Neuronal stem cell (in vitro differentiated cells): ENCODE measurements at regions not wholly inside any gene's neighbourhood (a gene's known extent, or its start where the extent isn't known, plus 50 kb on each side); places are given as distances from the start of the nearest gene placed in this dataset.

Experiments used
- DNase-seq: peaks from one replicate; pipeline ENCODE4 v3.0.0-alpha.2; 2013; ENCODE audit warnings: low spot score
- H2AFZ ChIP-seq: one replicate; pipeline ENCODE4 v1.6.1; 2013; ENCODE audit warnings: mild to moderate bottlenecking, low read length, inconsistent platforms
- H2AK5ac ChIP-seq: 2 replicates; pipeline ENCODE4 v1.6.1; 2013; ENCODE audit warnings: low read depth, mild to moderate bottlenecking, inconsistent platforms, low read length, moderate library complexity, mixed read lengths
- H2BK120ac ChIP-seq: 2 replicates; pipeline ENCODE4 v1.6.1; 2013; ENCODE audit warnings: low read depth, mild to moderate bottlenecking, inconsistent platforms, low read length, moderate library complexity, mixed read lengths
- H2BK12ac ChIP-seq: one replicate; pipeline ENCODE4 v1.6.1; 2013; ENCODE audit warnings: low read length, inconsistent platforms
- H2BK15ac ChIP-seq: 2 replicates; pipeline ENCODE4 v1.6.1; 2013; ENCODE audit warnings: mild to moderate bottlenecking, low read length, inconsistent platforms, mixed read lengths
- H2BK5ac ChIP-seq: one replicate; pipeline ENCODE4 v1.6.1; 2013; ENCODE audit warnings: inconsistent platforms, mild to moderate bottlenecking, low read length, moderate library complexity
- H3K14ac ChIP-seq: one replicate; pipeline ENCODE4 v1.6.1; 2013; ENCODE audit warnings: low read length, inconsistent platforms
- H3K18ac ChIP-seq: 2 replicates; pipeline ENCODE4 v1.6.1; 2013; ENCODE audit warnings: low read length, inconsistent platforms
- H3K23ac ChIP-seq: 2 replicates; pipeline ENCODE4 v1.6.1; 2013; ENCODE audit warnings: low read depth, mild to moderate bottlenecking, mixed read lengths, low read length, inconsistent platforms; ENCODE audit not compliant: poor library complexity
- H3K27ac ChIP-seq: replicated peaks from 3 replicates; pipeline ENCODE4 v1.5.1; 2013; ENCODE audit warnings: low read length, inconsistent platforms
- H3K27me3 ChIP-seq, 3 experiments: 2 replicates each; pipeline ENCODE4 v1.6.1; 2013; ENCODE audit warnings: low read length in 3 of 3, mild to moderate bottlenecking in 2 of 3, inconsistent platforms in 1 of 3, low read depth in 1 of 3, mixed read lengths in 1 of 3, moderate library complexity in 1 of 3; ENCODE audit not compliant: control insufficient read depth in 3 of 3, insufficient read depth in 3 of 3
- H3K36me3 ChIP-seq, 2 donors: replicated peaks in 1 of 2; 2 replicates each; pipeline ENCODE4 v1.6.1; 2013; ENCODE audit warnings: low read length in 2 of 2; ENCODE audit not compliant: control insufficient read depth in 2 of 2, insufficient read depth in 2 of 2
- H3K4ac ChIP-seq: 2 replicates; pipeline ENCODE4 v1.6.1; 2013; ENCODE audit warnings: inconsistent platforms, mild to moderate bottlenecking, low read length, moderate library complexity
- H3K4me1 ChIP-seq, 2 donors: 1 replicate in 1 of 2; 2 replicates in 1 of 2; pipeline ENCODE4 v1.6.1; 2013; ENCODE audit warnings: low read length in 2 of 2, low read depth in 1 of 2; ENCODE audit not compliant: control insufficient read depth in 2 of 2, insufficient read depth in 1 of 2
- H3K4me2 ChIP-seq: one replicate; pipeline ENCODE4 v1.6.1; 2013; ENCODE audit warnings: mild to moderate bottlenecking, low read length, inconsistent platforms; ENCODE audit not compliant: insufficient read depth, poor library complexity, severe bottlenecking
- H3K4me3 ChIP-seq, 2 donors: 2 replicates each; pipeline ENCODE4 v1.5.1; 2013; ENCODE audit warnings: low read length in 2 of 2, mild to moderate bottlenecking in 2 of 2, inconsistent platforms in 1 of 2, moderate library complexity in 1 of 2
- H3K79me1 ChIP-seq: one replicate; pipeline ENCODE4 v1.6.1; 2013; ENCODE audit warnings: low read depth, mild to moderate bottlenecking, inconsistent platforms, low read length, moderate library complexity
- H3K9ac ChIP-seq: one replicate; pipeline ENCODE4 v1.6.1; 2013; ENCODE audit warnings: mild to moderate bottlenecking, low read depth, low read length, inconsistent platforms; ENCODE audit not compliant: poor library complexity
- H3K9me3 ChIP-seq, 2 donors: replicated peaks in 1 of 2; 2 replicates each; pipeline versions ENCODE3 to v1.6.1; 2013; ENCODE audit warnings: low read length in 2 of 2, mild to moderate bottlenecking in 2 of 2, inconsistent platforms in 1 of 2, low read depth in 1 of 2, mixed read lengths in 1 of 2, moderate library complexity in 1 of 2; ENCODE audit not compliant: control insufficient read depth in 2 of 2, insufficient read depth in 1 of 2
- H4K8ac ChIP-seq: one replicate; pipeline ENCODE4 v1.6.1; 2013; ENCODE audit warnings: low read depth, mild to moderate bottlenecking, inconsistent platforms, low read length, moderate library complexity
- H4K91ac ChIP-seq: one replicate; pipeline ENCODE4 v1.6.1; 2013; ENCODE audit warnings: low read length, low read depth, mild to moderate bottlenecking, inconsistent platforms; ENCODE audit not compliant: poor library complexity
- WGBS, 2 donors: extraction: QIAGEN DNeasy Blood & Tissue Kit; methylation state at CpG; one replicate each; pipeline ENCODE4 v1.1.7; 2013; ENCODE audit warnings: missing lambda C conversion rate in 2 of 2, mixed read lengths in 1 of 2; ENCODE audit not compliant: insufficient read length in 2 of 2, insufficient replicate concordance in 1 of 2; ENCODE audit errors: extremely low coverage in 2 of 2; 5-methylcytosine and 5-hydroxymethylcytosine counted together

GRCh38 chr2:17429130-17429529 is 89.1 kb downstream of the RAD51AP2 start:
- Histone ChIP-seq H3K23ac (no peak overlapping the region), H2BK120ac (no peak overlapping the region), H4K91ac (no peak overlapping the region), H3K9ac (no peak overlapping the region), H3K79me1 (no peaks in the 10 kb centered on the region), H3K4me3 (no peak overlapping the region), H3K18ac (no peak overlapping the region), H2BK15ac (no peak overlapping the region), H2AK5ac (no peak overlapping the region), H4K8ac (no peak overlapping the region), H3K4me2 (no peak overlapping the region), H3K9me3 (no peaks in the 10 kb centered on the region), H3K4ac (no peak overlapping the region), H2BK5ac (no peak overlapping the region), H3K27ac (no peak overlapping the region), H2AFZ (no peak overlapping the region), H3K14ac (no peak overlapping the region), H3K27me3 (no peaks in the 10 kb centered on the region), H3K4me1 (no peaks in the 10 kb centered on the region), H2BK12ac (no peak overlapping the region), H3K36me3 (no peaks in the 10 kb centered on the region)
- DNase-seq: no peak
- WGBS, 2 donors: no CpG with 5 or more reads among the region's 1 CpG

- Histone ChIP-seq H3K18ac (no peak overlapping the region), H3K9ac (no peak overlapping the region), H2BK15ac (no peak overlapping the region), H3K79me1 (no peaks in the 10 kb centered on the region), H2BK120ac (no peak overlapping the region), H3K27ac (no peak overlapping the region), H4K8ac (no peak overlapping the region), H3K4me3 (no peak overlapping the region), H3K14ac (no peak overlapping the region), H3K9me3 (no peaks in the 10 kb centered on the region), H2AK5ac (no peak overlapping the region), H2AFZ (no peak overlapping the region), H3K27me3 (no peaks in the 10 kb centered on the region), H2BK12ac (no peak overlapping the region), H3K36me3 (no peaks in the 10 kb centered on the region), H3K23ac (no peak overlapping the region), H2BK5ac (no peak overlapping the region), H3K4me2 (no peak overlapping the region), H3K4me1 (no peaks in the 10 kb centered on the region), H4K91ac (no peak overlapping the region), H3K4ac (no peak overlapping the region)
- DNase-seq: no peak
- no CpG with 5 or more reads among the region's 1 CpG for WGBS, 2 donors
Measured at GRCh38 chr2:17427401-17427800, 90.8 kb downstream of the RAD51AP2 start.

GRCh38 chr2:17426743-17427142 is 91.5 kb downstream of the RAD51AP2 start:
- Histone ChIP-seq H3K4me3 (no peak overlapping the region), H3K4me2 (no peak overlapping the region), H2BK12ac (no peak overlapping the region), H4K8ac (no peak overlapping the region), H3K79me1 (no peaks in the 10 kb centered on the region), H2AFZ (no peak overlapping the region), H3K27ac (no peak overlapping the region), H3K4ac (no peak overlapping the region), H2AK5ac (no peak overlapping the region), H3K9ac (no peak overlapping the region), H3K36me3 (no peaks in the 10 kb centered on the region), H3K27me3 (no peaks in the 10 kb centered on the region), H3K4me1 (no peaks in the 10 kb centered on the region), H3K14ac (no peak overlapping the region), H2BK15ac (no peak overlapping the region), H2BK120ac (no peak overlapping the region), H2BK5ac (no peak overlapping the region), H3K18ac (no peak overlapping the region), H3K9me3 (no peaks in the 10 kb centered on the region), H4K91ac (no peak overlapping the region), H3K23ac (no peak overlapping the region)
- no peak for DNase-seq
- WGBS, 2 donors: no CpG with 5 or more reads among the region's 1 CpG

DNA sequence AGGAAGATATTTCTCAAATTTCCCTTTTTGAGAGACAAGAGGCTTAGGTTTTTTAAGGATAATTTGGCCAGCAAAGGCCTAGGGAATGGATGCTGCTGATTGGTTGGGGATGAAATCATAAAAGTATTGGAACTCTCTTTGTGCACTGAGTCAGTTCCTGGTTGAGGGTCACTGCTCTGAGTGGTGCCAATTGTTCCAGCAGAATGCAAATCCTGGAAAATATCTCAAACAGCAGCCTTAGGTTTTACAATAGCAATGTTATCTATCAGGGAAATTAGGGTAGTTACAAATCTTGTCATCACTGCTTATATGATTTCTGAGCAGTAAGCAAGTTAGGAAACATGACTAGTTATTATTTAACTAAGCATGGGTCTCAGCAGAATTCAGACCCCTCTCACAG is 96.2 kb downstream of the RAD51AP2 start:
- H3K4ac ChIP-seq: no peak overlapping the region
- no peak overlapping the region for H4K8ac ChIP-seq

More for the DNA sequence above, 96.2 kb downstream of the RAD51AP2 start:
- Histone ChIP-seq H3K27me3 (no peaks in the 10 kb centered on the region), H3K14ac (no peak overlapping the region), H3K9me3 (no peaks in the 10 kb centered on the region), H2AK5ac (no peak overlapping the region), H3K27ac (no peak overlapping the region), H4K91ac (no peak overlapping the region), H3K36me3 (no peaks in the 10 kb centered on the region), H2BK15ac (no peak overlapping the region), H2BK5ac (no peak overlapping the region), H2BK120ac (no peak overlapping the region), H3K4me1 (no peaks in the 10 kb centered on the region), H3K9ac (no peak overlapping the region), H2AFZ (no peak overlapping the region), H3K4me2 (no peak overlapping the region), H3K79me1 (no peaks in the 10 kb centered on the region), H3K4me3 (no peak overlapping the region), H3K23ac (no peak overlapping the region), H2BK12ac (no peak overlapping the region), H3K18ac (no peak overlapping the region)
- no peak for DNase-seq
